HG03159 (cell line): ENCODE measurements at regions not wholly inside any gene's neighbourhood (a gene's known extent, or its start where the extent isn't known, plus 50 kb on each side); places are given as distances from the start of the nearest gene placed in this dataset.

Experiments used
- ATAC-seq: cut with Tn5 transposase; IDR thresholded peaks from one replicate; pipeline ENCODE4 v1.9.1; 2021; ENCODE audit warnings: mild to moderate bottlenecking, moderate library complexity; ENCODE audit not compliant: unreplicated experiment

DNA sequence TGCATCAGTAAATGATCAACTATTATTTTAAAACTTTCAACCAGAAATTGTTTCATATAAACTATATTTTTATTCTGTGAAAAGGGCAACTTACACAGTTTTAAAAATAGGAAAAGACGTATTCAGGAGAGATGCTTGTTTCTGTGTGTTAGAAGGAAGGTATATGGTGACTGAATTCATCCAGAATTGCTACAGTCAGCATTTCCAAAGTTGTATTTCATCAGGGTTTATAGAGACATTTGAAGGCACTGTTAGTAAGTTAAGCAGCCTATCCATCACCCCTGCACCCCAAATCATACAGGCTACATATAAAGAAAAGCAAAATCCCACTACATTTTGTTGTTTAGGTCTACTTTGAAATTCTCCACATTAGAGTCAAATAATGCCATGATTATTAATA lies 716.0 kb downstream of the KCTD16 start:
- ATAC-seq: no peak

DNA sequence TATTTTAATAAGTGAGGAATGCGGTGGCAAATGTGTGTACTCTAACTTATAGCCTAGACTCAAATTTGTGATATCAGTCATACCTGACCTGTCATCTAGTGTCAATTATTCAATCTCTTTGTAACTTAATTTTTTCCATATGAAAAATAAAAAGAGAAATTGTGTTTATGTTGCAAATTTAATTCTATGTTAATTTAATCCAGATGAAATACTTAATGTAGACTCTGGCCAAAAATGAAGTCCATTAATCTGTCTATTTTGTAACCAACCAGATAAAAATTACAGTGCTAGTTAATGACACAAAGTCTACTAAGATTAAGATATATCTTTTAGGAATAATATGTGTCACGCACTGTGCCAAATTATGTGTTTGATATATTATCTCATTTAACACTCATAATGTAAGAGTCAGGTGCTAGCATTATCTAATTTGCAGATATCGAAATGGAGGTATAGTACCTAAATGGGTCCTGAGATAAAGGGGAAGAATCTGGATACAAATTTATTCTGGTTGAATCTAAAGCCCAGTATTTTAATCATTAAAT lies 712.1 kb downstream of the KCTD16 start:
- no peak for ATAC-seq

DNA sequence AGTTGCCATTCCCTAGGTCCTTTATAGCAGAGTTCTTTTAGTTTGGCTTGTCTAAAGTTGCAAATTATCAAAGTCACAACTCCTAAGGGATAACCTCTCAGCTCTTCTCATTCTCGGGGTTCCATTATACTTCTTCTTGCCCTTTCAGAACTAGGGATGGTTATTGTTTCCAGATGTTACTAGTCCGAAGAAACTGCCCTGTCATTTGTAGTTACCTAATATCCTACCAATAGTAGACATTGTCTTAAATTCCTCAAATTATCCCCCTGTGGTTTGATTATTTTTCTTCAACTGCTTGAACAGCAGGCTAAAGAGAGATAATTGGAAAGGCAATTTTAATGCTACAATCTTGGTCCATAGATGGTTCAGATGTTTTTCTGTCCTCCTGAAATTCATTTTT lies 709.8 kb downstream of the KCTD16 start:
- ATAC-seq: no peak

DNA sequence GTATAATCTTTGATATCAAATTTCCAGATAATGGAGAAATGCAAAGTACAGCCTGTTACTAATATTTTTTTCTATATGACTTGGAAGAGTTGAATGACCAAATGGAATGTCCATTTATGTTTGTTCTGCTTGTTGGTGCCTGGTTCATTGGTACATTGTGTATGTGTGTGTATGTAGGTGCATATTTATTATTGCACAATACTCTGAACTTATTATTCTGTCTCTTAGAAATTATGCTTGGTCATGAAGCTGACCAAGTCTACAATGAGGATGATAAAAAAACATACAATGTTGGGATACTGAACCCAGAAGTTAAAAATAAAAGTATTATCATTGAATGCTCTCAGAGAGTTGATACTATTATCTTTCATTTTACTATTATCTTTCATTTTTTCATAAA lies 706.3 kb downstream of the KCTD16 start:
- no peak for ATAC-seq

DNA sequence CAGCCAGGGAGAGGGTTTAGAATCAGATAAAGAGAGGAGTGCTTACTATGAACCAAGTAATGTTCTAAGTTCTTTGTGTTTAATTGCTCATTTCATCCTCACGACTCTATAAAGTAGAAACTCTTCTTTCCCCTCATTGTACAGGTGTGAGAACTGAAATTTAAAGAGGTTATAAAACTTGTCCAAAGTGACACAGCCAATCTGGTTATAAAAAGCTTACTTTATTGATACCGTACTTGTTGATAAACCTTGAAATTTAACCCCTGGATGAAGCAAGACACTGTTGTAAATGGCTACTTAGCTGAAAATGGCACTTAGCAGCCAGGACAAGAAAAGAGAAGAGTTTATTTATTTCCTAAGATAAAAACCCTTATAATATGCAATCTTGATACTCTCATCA lies 702.4 kb downstream of the KCTD16 start:
- ATAC-seq: no peak

DNA sequence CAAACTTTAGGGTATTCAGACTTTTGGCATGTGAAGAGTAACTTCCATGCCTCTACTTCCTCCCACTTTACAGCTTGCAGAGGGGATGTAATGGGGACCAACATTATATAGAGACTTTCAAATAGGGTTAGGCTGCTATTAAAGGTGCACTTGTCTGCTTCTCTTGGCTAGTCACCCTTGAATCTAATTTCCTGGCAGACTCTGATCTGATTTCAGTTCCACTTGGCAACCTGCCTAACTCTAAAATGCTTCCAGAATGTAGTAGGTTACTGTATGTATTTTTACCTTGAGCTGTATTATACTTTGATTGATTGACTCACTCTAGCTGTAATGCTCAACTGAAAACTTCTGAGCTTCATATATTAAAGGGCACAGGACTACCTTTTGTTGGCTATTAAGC lies 693.4 kb downstream of the KCTD16 start:
- no peak for ATAC-seq

DNA sequence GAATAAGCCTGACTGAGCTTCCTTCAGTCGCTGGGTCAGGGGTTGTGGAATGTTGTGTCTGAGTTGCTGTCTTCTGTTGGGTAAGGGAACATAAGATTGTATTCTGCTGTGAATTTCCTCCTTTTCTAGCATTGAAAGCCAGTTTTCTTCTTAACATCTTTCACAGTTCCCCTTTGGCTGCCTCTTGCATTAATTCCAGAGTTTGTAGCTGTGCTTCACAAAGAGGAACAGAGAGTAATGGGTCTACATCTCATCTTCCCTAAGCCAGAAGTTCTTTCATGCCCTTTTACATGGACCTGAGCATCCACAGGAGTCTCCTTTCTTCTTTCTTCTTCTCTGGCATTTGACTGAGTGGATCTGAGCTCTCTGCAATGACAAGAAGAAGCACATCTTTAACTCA lies 686.8 kb downstream of the KCTD16 start:
- no peak for ATAC-seq

DNA sequence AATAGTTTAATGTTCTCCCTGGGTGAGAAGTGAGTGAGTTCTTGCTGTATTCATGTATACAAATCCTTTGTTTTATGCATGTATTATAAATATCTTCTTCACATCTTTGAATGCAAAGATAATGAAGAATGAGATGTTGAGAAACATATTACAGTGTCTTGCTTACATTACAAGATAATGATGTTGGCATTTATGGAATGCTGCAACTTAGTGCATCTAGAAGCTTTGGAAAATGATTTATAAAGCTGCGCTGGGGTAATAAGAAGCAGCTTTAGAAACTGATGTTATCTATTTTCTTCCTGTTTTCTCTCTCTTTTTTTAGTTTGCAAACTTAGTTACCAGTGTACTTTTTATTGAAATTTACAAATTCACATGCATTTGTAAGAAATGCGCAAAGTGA lies 673.4 kb downstream of the KCTD16 start:
- no peak for ATAC-seq

DNA sequence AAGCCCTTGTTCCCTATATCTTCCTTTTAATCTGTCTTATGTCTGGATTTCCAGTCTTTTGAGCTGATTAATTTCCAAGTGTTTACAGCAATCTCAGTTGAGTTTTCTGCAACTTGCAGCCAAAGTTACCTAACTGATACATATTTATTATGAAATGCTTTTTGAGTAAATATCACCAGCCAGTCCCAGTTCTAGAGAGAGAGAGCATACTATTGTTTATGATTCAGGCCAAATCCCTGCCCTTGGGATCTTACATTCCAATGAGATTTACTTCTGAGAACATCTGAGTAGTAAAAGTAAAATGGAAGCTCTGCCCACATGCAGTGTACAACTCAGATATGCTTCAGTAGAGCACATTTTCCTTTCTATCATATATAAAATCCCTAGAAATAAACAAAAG lies 661.7 kb downstream of the KCTD16 start:
- no peak for ATAC-seq

DNA sequence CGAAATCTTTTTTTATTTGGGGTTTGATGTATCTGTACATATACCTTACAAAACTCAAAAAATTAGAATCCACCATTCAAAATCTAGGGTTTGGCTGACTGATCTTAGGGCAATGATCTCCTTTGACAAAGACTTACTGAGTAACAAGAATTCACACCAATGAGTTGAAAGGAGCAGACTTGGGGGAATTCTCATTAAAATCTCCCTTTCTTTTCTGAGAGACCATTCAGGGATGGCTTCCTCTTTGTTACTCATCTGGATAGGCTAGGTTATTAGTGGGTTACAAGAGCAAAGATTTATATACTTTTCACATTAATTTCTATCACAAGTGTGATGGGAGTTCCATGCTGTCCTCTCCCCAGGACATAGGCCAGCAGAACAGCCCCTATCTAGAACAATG lies 661.0 kb downstream of the KCTD16 start:
- ATAC-seq: no peak

DNA sequence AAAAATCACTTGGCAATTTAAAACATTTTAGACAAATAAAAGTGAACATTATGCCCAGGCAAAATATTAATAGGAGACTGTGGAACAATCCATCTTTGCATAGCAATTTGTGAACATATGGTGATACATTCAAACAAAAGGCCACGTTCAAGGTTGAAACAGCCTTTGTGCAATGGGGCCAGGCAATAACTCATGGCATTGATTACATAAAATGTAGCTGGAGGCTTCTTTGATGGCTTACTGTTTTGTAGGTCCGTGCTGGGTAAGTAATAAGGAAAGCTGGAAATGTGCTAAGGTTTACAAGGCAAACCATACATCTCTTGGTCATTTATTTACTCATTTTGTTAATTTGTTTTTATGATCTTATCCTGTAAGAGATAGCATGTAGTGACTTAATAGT lies 651.8 kb downstream of the KCTD16 start:
- no peak for ATAC-seq

DNA sequence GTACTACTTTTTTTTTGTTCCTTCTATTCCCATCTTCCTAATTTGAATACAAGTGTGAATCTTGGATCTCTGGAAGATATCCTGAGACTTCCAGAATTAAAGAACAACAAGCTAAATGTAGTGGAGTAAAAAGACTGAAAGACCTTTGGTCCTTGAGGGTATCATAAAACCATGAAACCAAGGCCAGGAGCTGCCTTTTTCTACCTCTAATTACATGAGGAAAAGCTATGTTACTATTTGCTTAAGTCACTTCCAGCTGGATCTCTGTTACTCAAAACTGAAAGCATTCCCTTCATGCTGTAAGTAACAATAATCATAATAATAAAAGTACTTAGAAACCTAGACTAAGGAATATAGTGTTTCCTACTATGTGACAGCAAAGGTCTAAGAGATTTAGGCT lies 649.6 kb downstream of the KCTD16 start:
- ATAC-seq: no peak

DNA sequence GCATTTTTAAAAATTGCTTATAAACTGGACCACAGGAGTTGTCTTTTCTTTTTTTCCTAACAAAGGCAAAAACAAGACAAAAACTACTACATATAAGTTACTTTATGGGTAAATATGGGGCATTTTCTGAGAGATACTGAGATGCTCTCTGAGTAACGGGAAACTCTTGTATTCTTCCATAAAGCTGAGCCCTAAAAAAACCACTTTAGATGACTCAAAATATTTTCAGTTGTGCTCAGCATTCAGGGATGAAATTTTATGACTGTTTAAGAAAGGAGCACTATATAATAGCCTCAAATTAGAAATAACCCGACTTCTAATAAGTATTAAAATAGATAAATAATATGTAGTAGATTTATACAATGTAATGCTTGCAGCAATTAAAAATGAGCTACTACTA lies 644.5 kb downstream of the KCTD16 start:
- ATAC-seq: no peak

DNA sequence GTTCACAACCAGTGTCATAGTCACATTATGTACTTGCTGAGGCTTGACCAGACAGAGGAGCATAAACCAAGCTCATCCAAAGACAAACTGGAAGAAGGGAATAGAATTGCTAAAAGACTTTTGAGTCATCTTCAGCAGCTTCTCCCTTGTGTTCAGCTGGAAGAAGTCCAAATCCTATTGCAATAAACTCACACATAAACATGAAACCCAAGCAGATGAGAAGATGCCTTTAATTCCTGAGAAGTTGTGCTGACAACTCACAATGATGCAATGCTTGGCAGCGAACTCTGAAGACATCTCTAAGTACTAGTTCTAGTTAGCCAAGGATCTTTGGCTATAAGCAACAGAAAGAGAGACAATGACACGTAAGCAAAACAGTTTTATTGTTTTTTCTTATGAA lies 642.1 kb downstream of the KCTD16 start:
- no peak for ATAC-seq

DNA sequence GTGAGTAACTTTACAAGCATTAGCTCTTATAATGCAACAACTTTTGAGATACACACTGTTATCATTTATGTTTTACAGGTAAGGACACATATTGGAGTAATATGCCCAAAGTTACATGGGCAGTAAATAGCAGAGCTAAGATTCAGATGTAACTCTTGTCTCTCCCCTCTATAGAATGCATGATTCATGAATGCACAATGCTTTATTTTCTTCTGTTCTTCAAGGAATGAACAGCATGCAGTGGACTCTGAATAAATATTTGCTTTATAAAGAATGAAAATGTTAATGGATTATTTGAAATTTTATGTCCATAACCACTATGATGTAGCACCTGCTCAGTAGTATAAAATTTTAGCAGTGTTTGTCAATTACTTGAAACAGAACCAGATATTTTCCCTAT lies 629.5 kb downstream of the KCTD16 start:
- no peak for ATAC-seq

DNA sequence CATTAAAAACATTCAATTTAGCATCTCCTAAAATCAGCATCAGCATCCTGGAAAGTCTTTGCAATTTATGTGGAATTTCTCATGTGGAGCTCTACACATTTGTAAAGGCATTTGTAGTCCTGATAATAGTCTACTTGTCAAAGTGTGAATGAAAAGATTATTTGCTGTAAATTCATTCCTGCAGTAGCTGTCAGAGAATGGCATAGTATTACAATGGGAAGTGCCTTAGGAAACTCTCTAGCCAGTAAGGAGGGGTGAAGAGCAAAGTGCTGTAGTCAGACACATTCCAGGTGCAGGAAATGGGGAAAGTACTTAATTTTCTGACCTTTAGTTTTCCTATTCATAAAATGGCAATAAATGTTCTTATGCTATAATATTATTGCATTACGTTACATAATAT lies 627.9 kb downstream of the KCTD16 start:
- ATAC-seq: no peak

DNA sequence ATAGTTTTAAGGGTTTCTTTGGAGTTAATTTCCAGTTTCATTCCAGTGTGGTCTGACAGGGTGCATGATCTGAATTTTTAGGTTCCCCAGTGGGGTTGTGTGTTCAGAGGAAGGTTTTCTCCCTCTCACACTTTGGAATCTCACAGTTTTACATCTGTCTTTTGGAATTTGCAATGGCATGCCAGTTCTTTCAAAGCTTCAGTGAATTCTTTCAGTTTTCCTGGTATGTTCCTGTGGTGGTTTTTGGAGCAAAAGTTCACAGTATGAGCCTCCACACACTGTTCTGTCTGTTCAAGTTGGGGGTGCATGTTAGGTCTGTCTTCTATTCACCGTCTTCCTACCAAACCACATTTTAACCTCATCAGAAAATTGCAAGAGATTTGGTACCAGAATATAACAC lies 624.2 kb downstream of the KCTD16 start:
- no peak for ATAC-seq

DNA sequence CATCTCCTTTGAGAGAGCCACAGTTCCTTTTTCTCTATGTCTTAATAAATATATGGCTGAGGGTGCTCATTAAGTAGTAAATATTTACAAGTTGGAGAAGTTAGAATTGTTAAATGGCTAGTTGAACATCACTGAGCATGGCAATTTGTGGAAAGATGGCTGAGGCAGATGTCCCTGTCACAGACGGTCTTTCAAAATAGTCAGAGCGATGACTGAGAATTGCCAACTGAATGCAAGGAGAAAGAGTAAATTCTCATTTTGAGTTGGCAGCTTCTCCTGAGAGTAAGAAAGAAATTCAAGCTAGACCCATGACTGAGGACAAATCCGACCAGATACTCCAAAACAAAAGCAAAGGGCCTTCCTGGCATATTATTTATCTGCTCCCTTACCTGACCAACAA lies 617.9 kb downstream of the KCTD16 start:
- no peak for ATAC-seq

DNA sequence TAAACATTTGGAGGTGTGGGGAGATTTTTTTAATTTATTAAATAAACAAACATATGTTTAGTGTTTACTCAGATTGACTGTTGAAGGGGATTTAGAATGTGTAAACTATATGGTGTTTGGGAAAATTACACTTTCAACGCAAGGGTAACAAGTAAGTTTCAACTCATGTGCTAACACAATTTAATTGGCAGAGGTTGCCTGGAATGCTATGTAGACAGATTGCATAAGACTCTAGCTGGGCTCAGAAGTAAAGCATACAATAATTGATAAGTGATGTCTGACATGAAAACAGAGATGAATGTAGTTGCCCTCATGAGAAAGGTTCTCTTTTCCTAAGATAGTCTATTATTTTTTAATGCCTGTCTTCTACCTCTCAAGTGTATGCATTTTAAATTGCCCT lies 617.4 kb downstream of the KCTD16 start:
- ATAC-seq: no peak

DNA sequence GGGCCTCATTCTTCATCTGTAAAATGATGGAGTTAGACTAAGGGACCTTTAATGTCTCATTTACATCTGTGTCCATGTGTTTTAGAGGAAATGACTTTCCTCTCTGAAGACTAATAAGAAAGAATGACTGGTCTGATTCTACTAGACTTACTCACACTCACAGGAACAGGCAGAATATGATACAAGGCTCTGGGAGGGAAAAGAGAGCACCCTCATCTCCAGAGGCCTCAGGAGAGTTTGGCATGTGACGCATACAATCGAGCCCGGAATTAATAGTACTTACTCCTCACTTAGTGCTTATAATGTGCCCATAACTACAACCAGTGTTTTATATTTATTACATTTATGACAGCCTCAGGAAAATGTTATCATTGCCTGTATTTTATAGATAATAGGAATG lies 608.7 kb downstream of the KCTD16 start:
- ATAC-seq: no peak

DNA sequence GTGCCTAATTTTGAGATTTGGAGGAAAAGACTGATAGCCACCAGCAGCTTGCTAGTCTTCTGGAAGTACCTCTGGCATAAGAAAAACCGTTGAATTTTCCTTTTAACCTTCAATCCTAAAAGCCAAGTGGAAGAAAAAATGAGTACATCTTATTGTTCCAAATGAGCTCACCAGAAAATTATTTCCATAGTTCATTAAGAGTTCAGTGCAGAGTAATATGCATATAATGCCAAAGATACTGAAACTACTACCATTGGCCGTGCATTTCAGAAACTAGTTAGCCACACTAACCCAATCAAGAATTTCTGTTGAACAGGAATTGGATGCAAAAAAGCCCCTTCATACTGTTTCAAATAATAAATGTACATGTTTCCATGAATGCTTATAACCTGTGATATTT lies 607.9 kb downstream of the KCTD16 start:
- ATAC-seq: no peak

DNA sequence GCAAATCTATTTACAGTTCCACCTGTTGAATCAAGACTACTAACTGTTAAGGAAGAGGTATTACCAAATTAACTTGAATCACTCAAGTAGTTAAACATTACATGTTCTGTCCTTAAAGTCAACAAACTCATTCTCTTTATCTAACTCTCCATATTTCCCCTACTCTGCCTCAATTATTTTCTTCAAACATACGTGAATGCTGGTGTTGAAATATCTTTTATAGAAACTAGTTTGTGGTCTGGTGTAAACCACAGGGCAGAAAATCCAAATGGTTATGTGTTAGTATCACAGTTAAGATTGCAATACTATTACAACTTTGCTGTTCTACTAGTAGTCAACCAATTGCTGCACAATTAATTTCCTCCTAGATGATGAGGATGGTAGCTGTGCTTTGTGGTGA lies 603.5 kb downstream of the KCTD16 start:
- no peak for ATAC-seq

DNA sequence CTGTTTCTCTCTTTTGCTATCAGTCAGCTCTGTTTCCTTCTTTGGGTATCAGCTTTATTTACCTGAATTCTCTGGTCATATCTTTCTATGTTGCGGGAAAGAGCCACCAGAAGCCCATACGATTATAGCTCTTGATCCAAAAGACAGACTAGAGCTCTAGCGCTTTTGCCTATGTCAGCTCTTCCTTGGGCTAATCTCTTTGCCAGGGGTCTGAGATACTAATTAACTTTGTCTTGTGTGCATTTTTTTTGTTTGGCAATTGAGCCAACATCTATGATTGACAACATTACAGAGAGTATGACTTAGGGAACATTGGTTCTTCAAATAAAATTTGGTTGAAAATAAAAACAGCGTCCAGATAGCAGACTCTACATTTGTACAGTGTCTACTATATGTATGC lies 603.0 kb downstream of the KCTD16 start:
- ATAC-seq: no peak

DNA sequence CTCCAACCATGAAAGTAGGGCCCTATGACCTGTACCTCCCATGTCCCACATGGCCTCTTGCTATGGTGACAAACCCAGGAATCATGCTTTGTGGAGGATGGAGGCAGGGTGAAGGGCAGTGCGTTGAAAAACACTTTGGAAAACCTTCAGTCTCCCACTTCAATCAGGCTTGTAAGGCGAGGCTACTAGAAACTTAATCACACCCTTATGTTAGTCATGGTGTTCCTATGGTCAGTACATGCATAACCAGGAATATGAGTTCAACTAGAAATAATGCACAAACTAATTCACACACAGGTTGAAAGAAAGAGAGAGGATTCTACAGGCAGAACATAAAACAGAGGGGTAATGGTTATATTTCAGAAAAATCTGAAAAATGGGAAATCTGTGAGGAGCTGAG lies 601.1 kb downstream of the KCTD16 start:
- no peak for ATAC-seq
